CD14-positive monocyte (primary cell): ENCODE measurements at regions not wholly inside any gene's neighbourhood (a gene's known extent, or its start where the extent isn't known, plus 50 kb on each side); places are given as distances from the start of the nearest gene placed in this dataset.
A peak's percentile ranks its signal among the peaks of the same experiment; 100 is the strongest.

ENCODE experiments used
- DNase-seq, 3 donors: peaks; one replicate each; pipeline ENCODE4 v3.0.0-alpha.2; 2011 to 2022
- H2AFZ ChIP-seq: 2 replicates; pipeline ENCODE4 v1.6.0; 2012; ENCODE audit warnings: mild to moderate bottlenecking, low read depth, low read length, inconsistent platforms; ENCODE audit not compliant: insufficient read depth, poor library complexity, severe bottlenecking
- H3K27ac ChIP-seq, 2 donors: 1 replicate in 1 of 2; 2 replicates in 1 of 2; pipeline ENCODE4 v1.5.1; 2012 to 2013; ENCODE audit warnings: low read length in 2 of 2, control low read depth in 1 of 2, inconsistent platforms in 1 of 2, low read depth in 1 of 2, mild to moderate bottlenecking in 1 of 2
- H3K27me3 ChIP-seq, 2 donors: one replicate each; pipeline versions ENCODE4 v1.6.0 to v1.6.1; 2011 to 2013; ENCODE audit warnings: low read length in 2 of 2; ENCODE audit not compliant: control insufficient read depth in 2 of 2, insufficient read depth in 2 of 2
- H3K36me3 ChIP-seq, 2 donors: replicated peaks in 1 of 2; 1 replicate in 1 of 2; 2 replicates in 1 of 2; pipeline versions ENCODE4 v1.5.1 to v1.6.1; 2012 to 2013; ENCODE audit warnings: low read length in 2 of 2, control low read depth in 1 of 2, inconsistent platforms in 1 of 2, mild to moderate bottlenecking in 1 of 2; ENCODE audit not compliant: insufficient read depth in 2 of 2, control insufficient read depth in 1 of 2
- H3K4me1 ChIP-seq, 2 donors: 1 replicate in 1 of 2; 2 replicates in 1 of 2; pipeline versions ENCODE4 v1.5.1 to v1.6.1; 2012 to 2013; ENCODE audit warnings: low read length in 2 of 2, control low read depth in 1 of 2, inconsistent platforms in 1 of 2, mild to moderate bottlenecking in 1 of 2, moderate library complexity in 1 of 2; ENCODE audit not compliant: insufficient read depth in 2 of 2, control insufficient read depth in 1 of 2
- H3K4me2 ChIP-seq: replicated peaks from 2 replicates; pipeline ENCODE3; 2012; ENCODE audit warnings: low read length, moderate library complexity, mild to moderate bottlenecking; ENCODE audit not compliant: poor library complexity, severe bottlenecking; ENCODE audit errors: extremely low read depth
- H3K4me3 ChIP-seq, 3 experiments: fragments of 200-600 bp in 1 of 3; sonication (generic) in 1 of 3; replicated peaks in 1 of 3; 1 replicate in 2 of 3; 2 replicates in 1 of 3; pipeline ENCODE4 v1.5.1; 2011 to 2013; ENCODE audit warnings: low read length in 3 of 3, mild to moderate bottlenecking in 3 of 3, control low read depth in 2 of 3, low read depth in 2 of 3, inconsistent platforms in 1 of 3, moderate library complexity in 1 of 3
- H3K79me2 ChIP-seq: 2 replicates; pipeline ENCODE4 v1.6.0; 2012; ENCODE audit warnings: mild to moderate bottlenecking, control low read depth, inconsistent platforms, low read length, moderate library complexity; ENCODE audit not compliant: insufficient read depth
- H3K9ac ChIP-seq: 2 replicates; pipeline ENCODE4 v1.6.0; 2017; ENCODE audit warnings: low read length, mild to moderate bottlenecking; ENCODE audit not compliant: insufficient read depth, poor library complexity, severe bottlenecking
- H3K9me3 ChIP-seq, 2 donors: replicated peaks in 1 of 2; 1 replicate in 1 of 2; 2 replicates in 1 of 2; pipeline versions ENCODE4 v1.5.1 to v1.6.1; 2012 to 2013; ENCODE audit warnings: low read length in 2 of 2, control low read depth in 1 of 2; ENCODE audit not compliant: control insufficient read depth in 1 of 2, insufficient read depth in 1 of 2
- H4K20me1 ChIP-seq: 2 replicates; pipeline ENCODE4 v1.6.0; 2012; ENCODE audit warnings: mild to moderate bottlenecking, low read length, control low read depth, moderate library complexity; ENCODE audit not compliant: insufficient read depth
- H3K27ac Mint-ChIP-seq, 7 donors: one replicate each; pipeline ENCODE4 v1.8.0; 2020; ENCODE audit warnings: mild to moderate bottlenecking in 7 of 7, mixed read lengths in 7 of 7, moderate library complexity in 6 of 7, inconsistent platforms in 2 of 7
- H3K27me3 Mint-ChIP-seq, 3 donors: one replicate each; pipeline ENCODE4 v1.8.0; 2021 to 2022; ENCODE audit warnings: low read depth in 3 of 3, mild to moderate bottlenecking in 3 of 3, mixed read lengths in 3 of 3, moderate library complexity in 3 of 3, inconsistent platforms in 1 of 3
- H3K36me3 Mint-ChIP-seq, 2 donors: one replicate each; pipeline ENCODE4 v1.8.0; 2020; ENCODE audit warnings: mixed read lengths in 2 of 2, inconsistent platforms in 1 of 2, mild to moderate bottlenecking in 1 of 2
- H3K4me1 Mint-ChIP-seq: one replicate; pipeline ENCODE4 v1.8.0; 2020; ENCODE audit warnings: mild to moderate bottlenecking, mixed read lengths
- H3K4me3 Mint-ChIP-seq, 2 donors: one replicate each; pipeline ENCODE4 v1.8.0; 2020; ENCODE audit warnings: mild to moderate bottlenecking in 2 of 2, mixed read lengths in 2 of 2, moderate library complexity in 1 of 2
- H3K9me3 Mint-ChIP-seq, 7 donors: one replicate each; pipeline ENCODE4 v1.8.0; 2020 to 2022; ENCODE audit warnings: mixed read lengths in 7 of 7, mild to moderate bottlenecking in 6 of 7, moderate library complexity in 6 of 7, inconsistent platforms in 2 of 7
- CTCF ChIP-seq: fragments of 200-600 bp; IDR thresholded peaks from one replicate; pipeline ENCODE4 v1.8.0; 2022; ENCODE audit warnings: antibody characterized with exemption, mild to moderate bottlenecking
- WGBS: methylation state at CpG from one replicate; pipeline ENCODE4 v1.1.5; 2013; ENCODE audit warnings: missing lambda C conversion rate; ENCODE audit not compliant: insufficient coverage; 5-methylcytosine and 5-hydroxymethylcytosine counted together
- intact Hi-C, 2 donors: fragments of 100-400 bp; cut with micrococcal nuclease; formaldehyde crosslinking; loops; one replicate each; pipeline versions ENCODE4 v1.15.0 to v1.15.1; 2023

- H3K4me3 ChIP-seq = no peak overlapping the region
- TF ChIP-seq CTCF = no peak
- no peak overlapping the region for H3K4me2 ChIP-seq
- DNase-seq = no peak
- no peaks in the 10 kb centered on the region for H3K4me1 ChIP-seq
- Mint-ChIP-seq H3K4me3 (no peak overlapping the region), H3K36me3 (no peaks in the 10 kb centered on the region), H3K9me3 (peaks cover 4 to 9% (median 8%) of the 10 kb centered on the region in 7 donors), H3K27me3 (peaks cover 1 to 6% (median 2%) of the 10 kb centered on the region in 3 donors), H3K27ac (no peak overlapping the region), H3K4me1 (no peaks in the 10 kb centered on the region)
- no peaks in the 10 kb centered on the region for H3K27me3 ChIP-seq
- H3K27ac ChIP-seq = no peak overlapping the region
- no peaks in the 10 kb centered on the region for H4K20me1 ChIP-seq
- no peak overlapping the region for H3K9ac ChIP-seq
- no peak overlapping the region for H2AFZ ChIP-seq
- no peaks in the 10 kb centered on the region for H3K79me2 ChIP-seq
- peaks cover 0 to 5% of the 10 kb centered on the region in 2 donors for H3K9me3 ChIP-seq
- no peaks in the 10 kb centered on the region for H3K36me3 ChIP-seq
- intact Hi-C loops = no loop called here
- WGBS = no CpG with 5 or more reads among the region's 4 CpGs
These were observed 187.4 kb downstream of the C16orf95 start for GRCh38 chr16:87129771-87130170.

- Histone ChIP-seq H3K4me2 (no peak overlapping the region), H3K36me3 (no peaks in the 10 kb centered on the region), H3K27me3 (no peaks in the 10 kb centered on the region), H2AFZ (no peak overlapping the region), H3K4me1 (no peaks in the 10 kb centered on the region), H4K20me1 (no peaks in the 10 kb centered on the region), H3K9me3 (peaks cover 0 to 5% of the 10 kb centered on the region in 2 donors), H3K4me3 (no peak overlapping the region), H3K79me2 (no peaks in the 10 kb centered on the region), H3K9ac (no peak overlapping the region), H3K27ac (no peak overlapping the region)
- Mint-ChIP-seq H3K4me1 (no peaks in the 10 kb centered on the region), H3K4me3 (no peak overlapping the region), H3K27me3 (peaks cover 1 to 8% (median 2%) of the 10 kb centered on the region in 3 donors), H3K36me3 (no peaks in the 10 kb centered on the region), H3K9me3 (peaks cover 6 to 9% (median 8%) of the 10 kb centered on the region in 7 donors), H3K27ac (peak overlapping the region in 1 of 7 donors; percentile 33)
- WGBS = 90% methylated on average over 11 of the region's 16 CpGs
- no peak for DNase-seq
- TF ChIP-seq CTCF = no peak
- intact Hi-C loops = no loop called here
These were observed 185.9 kb downstream of the C16orf95 start for GRCh38 chr16:87131061-87131995.
